Ovary (tissue), 3 donors: ENCODE measurements at regions not wholly inside any gene's neighbourhood (a gene's known extent, or its start where the extent isn't known, plus 50 kb on each side); places are given as distances from the start of the nearest gene placed in this dataset.
"Not testable (repeated sequence)": the region's sequence is repeated elsewhere in the genome, so short reads cannot be mapped to it uniquely, and the experiment has no call there.

Source experiments
- CTCF ChIP-seq, 3 donors: fragments of 450-650 bp in 2 of 3; fragments of 200-600 bp in 1 of 3; IDR thresholded peaks; one replicate each; pipeline versions ENCODE4 v1.5.1 to v1.8.0; 2016 to 2022; ENCODE audit warnings: antibody characterized with exemption in 3 of 3, mild to moderate bottlenecking in 1 of 3
- EP300 ChIP-seq: sonication (generic); formaldehyde crosslinking; IDR thresholded peaks from one replicate; pipeline ENCODE4 v1.6.1; 2017; ENCODE audit warnings: antibody characterized with exemption
- POLR2A ChIP-seq: fragments of 450-650 bp; IDR thresholded peaks from one replicate; pipeline ENCODE4 v1.6.1; 2017; ENCODE audit warnings: antibody characterized with exemption, mild to moderate bottlenecking, moderate library complexity
- donor health status: DM: no; HTN: no; CAD: no.

GRCh38 chr14:105909828-105910120 is 383.4 kb downstream of the TMEM121 start:
- TF ChIP-seq CTCF (IDR thresholded peaks at IDR 0.05); POLR2A; EP300: not testable (repeated sequence)
